ENCODE measurements at regions not wholly inside any gene's neighbourhood (a gene's known extent, or its start where the extent isn't known, plus 50 kb on each side); places are given as distances from the start of the nearest gene placed in this dataset.

DNA sequence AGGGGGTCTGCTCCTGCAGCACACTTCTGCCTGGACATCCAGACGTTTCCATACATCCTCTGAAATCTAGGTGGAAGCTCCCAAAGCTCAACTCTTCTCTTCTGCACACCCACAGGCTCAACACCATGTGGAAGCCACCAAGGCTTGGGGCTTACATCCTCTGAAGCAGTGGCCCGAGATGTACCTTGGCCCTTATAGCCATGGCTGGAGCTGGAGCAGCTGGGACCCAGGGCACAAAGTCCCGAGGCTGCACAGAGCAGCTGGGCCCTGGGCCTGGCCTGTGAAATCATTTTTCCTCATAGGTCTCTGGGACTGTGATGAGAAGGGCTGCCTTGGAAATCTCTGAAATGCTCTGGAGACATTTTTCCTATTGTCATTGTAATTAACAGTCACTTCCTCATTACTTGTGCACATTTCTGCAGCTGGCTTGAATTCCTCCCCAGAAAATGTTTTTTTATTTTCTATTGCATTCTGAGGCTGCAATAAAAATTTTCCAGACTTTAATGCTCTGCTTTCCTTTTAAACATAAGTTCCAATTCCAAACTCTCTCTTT is 645.6 kb downstream of the RWDD3 start:
- no peak overlapping the region for H2AFZ ChIP-seq (ENCODE audit: low read depth, low read length)
- no peak overlapping the region for H3K4me2 ChIP-seq (ENCODE audit: insufficient read depth, low read length)
- in situ Hi-C loops (cut with MboI) (no loop called here), intact Hi-C loops (cut with micrococcal nuclease) (no loop called here)
- no TSS peak for BruUV-seq (replicated peaks)
- ChIA-PET CTCF (ENCODE audit: low intra/inter-chr PET ratio) (no interaction called here), POLR2A (no interaction called here)
- FAIRE-seq (no peak), ATAC-seq (no peak), DNase-seq (ENCODE audit: extremely low read depth in 1 of 4, low spot score in 3 of 4) (no peak)
- H3K27ac ChIP-seq (ENCODE audit: extremely low read depth, low read depth, low read length): no peak overlapping the region
- no peak for TF ChIP-seq ZNF253 (CRISPR knock-in tag; conservative IDR thresholded peaks at IDR 0.05)
- no peaks in the 10 kb centered on the region for H3K4me1 ChIP-seq (replicated peaks in 1 of 2; ENCODE audit: control insufficient read depth in 2 of 2, insufficient read depth in 2 of 2, low read length in 2 of 2)
- no peaks in the 10 kb centered on the region for H3K36me3 ChIP-seq (ENCODE audit: control insufficient read depth, insufficient read depth, low read length)
- H3K27me3 ChIP-seq (ENCODE audit: control insufficient read depth in 2 of 2, insufficient read depth in 2 of 2, low read length in 2 of 2): no peaks in the 10 kb centered on the region
- no peaks in the 10 kb centered on the region for H4K20me1 ChIP-seq (replicated peaks; ENCODE audit: control insufficient read depth, insufficient read depth, low read length)
- 0% methylated on average over 2 of the region's 3 CpGs for WGBS (ENCODE audit: insufficient coverage, low coverage, missing lambda C conversion rate)
- H3K4me3 ChIP-seq: no peak overlapping the region
- H3K9me3 ChIP-seq (replicated peaks; ENCODE audit: control insufficient read depth, insufficient read depth, low read depth, low read length): no peaks in the 10 kb centered on the region
- no peaks in the 10 kb centered on the region for H3K79me2 ChIP-seq (ENCODE audit: control insufficient read depth, insufficient read depth, low read length)
- no peak overlapping the region for H3K9ac ChIP-seq (ENCODE audit: insufficient read depth in 1 of 2, low read depth in 2 of 2, low read length in 2 of 2)
- H3K9me1 ChIP-seq (ENCODE audit: control insufficient read depth, insufficient read depth, low read length): no peaks in the 10 kb centered on the region

DNA sequence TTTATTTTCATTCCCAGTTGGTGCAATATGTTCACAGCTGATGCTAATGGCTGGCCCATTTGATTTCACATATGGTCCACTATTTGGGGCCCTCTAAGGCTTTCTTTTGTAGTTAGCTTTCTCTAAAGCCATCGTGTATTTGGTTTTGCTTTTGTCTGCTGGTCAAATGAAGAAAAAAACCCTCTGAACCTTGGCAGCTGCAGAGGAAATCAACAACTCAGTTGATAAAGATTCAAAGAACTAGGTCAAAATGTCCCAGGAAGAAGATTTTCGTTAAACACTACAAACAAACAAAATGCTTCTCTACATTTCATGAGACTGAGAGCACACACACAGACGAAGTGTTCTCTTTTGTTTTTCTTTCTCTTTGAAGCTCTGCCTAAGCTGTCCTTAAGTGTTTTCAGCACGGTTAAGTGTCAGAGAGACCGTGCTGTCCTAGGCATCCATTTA is 655.0 kb downstream of the RWDD3 start:
- ChIA-PET CTCF (ENCODE audit: low intra/inter-chr PET ratio) (no interaction called here), POLR2A (no interaction called here)
- Histone ChIP-seq H2AFZ (ENCODE audit: low read depth, low read length) (no peak overlapping the region), H3K9me1 (ENCODE audit: control insufficient read depth, insufficient read depth, low read length) (no peaks in the 10 kb centered on the region), H3K9ac (ENCODE audit: insufficient read depth in 1 of 2, low read depth in 2 of 2, low read length in 2 of 2) (no peak overlapping the region), H3K27me3 (ENCODE audit: control insufficient read depth in 2 of 2, insufficient read depth in 2 of 2, low read length in 2 of 2) (no peaks in the 10 kb centered on the region), H3K27ac (ENCODE audit: extremely low read depth, low read depth, low read length) (no peak overlapping the region), H3K4me1 (replicated peaks in 1 of 2; ENCODE audit: control insufficient read depth in 2 of 2, insufficient read depth in 2 of 2, low read length in 2 of 2) (no peaks in the 10 kb centered on the region), H4K20me1 (replicated peaks; ENCODE audit: control insufficient read depth, insufficient read depth, low read length) (no peaks in the 10 kb centered on the region), H3K79me2 (ENCODE audit: control insufficient read depth, insufficient read depth, low read length) (no peaks in the 10 kb centered on the region), H3K4me2 (ENCODE audit: insufficient read depth, low read length) (no peak overlapping the region), H3K9me3 (replicated peaks; ENCODE audit: control insufficient read depth, insufficient read depth, low read depth, low read length) (no peaks in the 10 kb centered on the region), H3K4me3 (no peak overlapping the region), H3K36me3 (ENCODE audit: control insufficient read depth, insufficient read depth, low read length) (no peaks in the 10 kb centered on the region)
- WGBS (ENCODE audit: insufficient coverage, low coverage, missing lambda C conversion rate): 4% methylated on average over 5 of the region's 5 CpGs
- FAIRE-seq (no peak), ATAC-seq (no peak), DNase-seq (ENCODE audit: extremely low read depth in 1 of 4, low spot score in 3 of 4) (no peak)
- in situ Hi-C loops (cut with MboI): no loop called here
- intact Hi-C loops (cut with micrococcal nuclease): no loop called here
- BruUV-seq (replicated peaks): no TSS peak
- TF ChIP-seq, protein P1, sequence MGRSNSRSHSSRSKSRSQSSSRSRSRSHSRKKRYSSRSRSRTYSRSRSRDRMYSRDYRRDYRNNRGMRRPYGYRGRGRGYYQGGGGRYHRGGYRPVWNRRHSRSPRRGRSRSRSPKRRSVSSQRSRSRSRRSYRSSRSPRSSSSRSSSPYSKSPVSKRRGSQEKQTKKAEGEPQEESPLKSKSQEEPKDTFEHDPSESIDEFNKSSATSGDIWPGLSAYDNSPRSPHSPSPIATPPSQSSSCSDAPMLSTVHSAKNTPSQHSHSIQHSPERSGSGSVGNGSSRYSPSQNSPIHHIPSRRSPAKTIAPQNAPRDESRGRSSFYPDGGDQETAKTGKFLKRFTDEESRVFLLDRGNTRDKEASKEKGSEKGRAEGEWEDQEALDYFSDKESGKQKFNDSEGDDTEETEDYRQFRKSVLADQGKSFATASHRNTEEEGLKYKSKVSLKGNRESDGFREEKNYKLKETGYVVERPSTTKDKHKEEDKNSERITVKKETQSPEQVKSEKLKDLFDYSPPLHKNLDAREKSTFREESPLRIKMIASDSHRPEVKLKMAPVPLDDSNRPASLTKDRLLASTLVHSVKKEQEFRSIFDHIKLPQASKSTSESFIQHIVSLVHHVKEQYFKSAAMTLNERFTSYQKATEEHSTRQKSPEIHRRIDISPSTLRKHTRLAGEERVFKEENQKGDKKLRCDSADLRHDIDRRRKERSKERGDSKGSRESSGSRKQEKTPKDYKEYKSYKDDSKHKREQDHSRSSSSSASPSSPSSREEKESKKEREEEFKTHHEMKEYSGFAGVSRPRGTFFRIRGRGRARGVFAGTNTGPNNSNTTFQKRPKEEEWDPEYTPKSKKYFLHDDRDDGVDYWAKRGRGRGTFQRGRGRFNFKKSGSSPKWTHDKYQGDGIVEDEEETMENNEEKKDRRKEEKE (IDR thresholded peaks at IDR 0.05; ENCODE audit: borderline replicate concordance in 1 of 2, control insufficient read depth in 1 of 2, low read depth in 2 of 2, low read length in 1 of 2): no peak
- TF ChIP-seq, protein P2, sequence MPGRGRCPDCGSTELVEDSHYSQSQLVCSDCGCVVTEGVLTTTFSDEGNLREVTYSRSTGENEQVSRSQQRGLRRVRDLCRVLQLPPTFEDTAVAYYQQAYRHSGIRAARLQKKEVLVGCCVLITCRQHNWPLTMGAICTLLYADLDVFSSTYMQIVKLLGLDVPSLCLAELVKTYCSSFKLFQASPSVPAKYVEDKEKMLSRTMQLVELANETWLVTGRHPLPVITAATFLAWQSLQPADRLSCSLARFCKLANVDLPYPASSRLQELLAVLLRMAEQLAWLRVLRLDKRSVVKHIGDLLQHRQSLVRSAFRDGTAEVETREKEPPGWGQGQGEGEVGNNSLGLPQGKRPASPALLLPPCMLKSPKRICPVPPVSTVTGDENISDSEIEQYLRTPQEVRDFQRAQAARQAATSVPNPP (IDR thresholded peaks at IDR 0.05; ENCODE audit: borderline replicate concordance, insufficient read depth, insufficient read length): no peak
- TF ChIP-seq SIN3B (IDR thresholded peaks at IDR 0.05; ENCODE audit: low read depth) (no peak), MECOM (CRISPR knock-in tag; IDR thresholded peaks at IDR 0.05) (no peak), NFIX (CRISPR knock-in tag; IDR thresholded peaks at IDR 0.05; ENCODE audit: low read depth) (no peak)
- TF ChIP-seq, protein P3, sequence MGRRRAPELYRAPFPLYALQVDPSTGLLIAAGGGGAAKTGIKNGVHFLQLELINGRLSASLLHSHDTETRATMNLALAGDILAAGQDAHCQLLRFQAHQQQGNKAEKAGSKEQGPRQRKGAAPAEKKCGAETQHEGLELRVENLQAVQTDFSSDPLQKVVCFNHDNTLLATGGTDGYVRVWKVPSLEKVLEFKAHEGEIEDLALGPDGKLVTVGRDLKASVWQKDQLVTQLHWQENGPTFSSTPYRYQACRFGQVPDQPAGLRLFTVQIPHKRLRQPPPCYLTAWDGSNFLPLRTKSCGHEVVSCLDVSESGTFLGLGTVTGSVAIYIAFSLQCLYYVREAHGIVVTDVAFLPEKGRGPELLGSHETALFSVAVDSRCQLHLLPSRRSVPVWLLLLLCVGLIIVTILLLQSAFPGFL (CRISPR knock-in tag; IDR thresholded peaks at IDR 0.05): no peak
